ENCODE measurements at regions not wholly inside any gene's neighbourhood (a gene's known extent, or its start where the extent isn't known, plus 50 kb on each side); places are given as distances from the start of the nearest gene placed in this dataset.

DNA sequence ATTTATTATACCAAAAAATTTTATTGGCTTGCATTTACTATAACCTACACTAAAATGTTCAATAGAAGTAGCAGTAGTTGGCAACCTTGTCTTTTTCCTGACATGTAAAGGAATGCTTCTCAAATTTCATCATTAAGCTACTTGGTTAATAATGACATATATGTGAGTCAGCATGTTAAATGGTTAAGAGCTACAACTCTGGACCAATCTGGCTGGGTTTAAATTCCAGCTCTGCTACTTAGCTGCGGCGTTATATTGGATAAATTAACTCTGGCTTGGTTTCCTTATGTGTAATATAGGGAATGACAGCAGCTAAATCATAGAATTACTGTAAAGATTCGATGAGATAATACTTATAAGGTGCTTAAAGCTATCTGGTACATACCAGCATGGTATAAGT lies 53.7 kb upstream of the OTOGL start:
- Histone ChIP-seq H3K4me2 (ENCODE audit: low read depth, low read length, poor library complexity, severe bottlenecking) (no peak overlapping the region), H3K9me2 (replicated peaks; ENCODE audit: insufficient read depth, low read length) (no peaks in the 10 kb centered on the region), H4K20me1 (ENCODE audit: insufficient read depth, low read depth, low read length) (no peaks in the 10 kb centered on the region), H2AFZ (ENCODE audit: low read length) (no peak overlapping the region), H3K9ac (ENCODE audit: low read length) (no peak overlapping the region), H3K4me1 (ENCODE audit: low read length) (no peaks in the 10 kb centered on the region), H3K4me3 (ENCODE audit: low read length) (no peak overlapping the region), H3K27me3 (ENCODE audit: low read length) (no peaks in the 10 kb centered on the region), H3K27ac (ENCODE audit: low read length) (no peak overlapping the region), H3K36me3 (ENCODE audit: insufficient read depth, low read length) (no peaks in the 10 kb centered on the region), H3K79me2 (ENCODE audit: low read length) (no peaks in the 10 kb centered on the region), H3K9me3 (ENCODE audit: low read length) (no peaks in the 10 kb centered on the region)
- DNase-seq: no peak

DNA sequence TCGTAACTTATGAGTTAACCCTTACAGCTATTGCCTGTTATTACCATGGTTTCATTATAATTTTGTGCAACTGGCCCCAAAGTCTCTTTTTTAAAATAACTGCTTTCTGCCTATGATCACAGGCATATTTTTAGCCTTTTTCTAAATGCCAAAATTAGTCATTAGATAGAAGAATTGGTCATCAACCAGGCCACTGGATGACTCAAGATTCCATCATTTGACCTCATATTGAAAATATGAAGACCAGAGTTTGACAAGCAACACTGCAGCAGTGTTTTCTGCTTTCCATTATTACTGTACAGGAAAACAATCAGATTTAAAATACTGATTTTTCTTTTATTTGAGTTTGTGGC lies 54.7 kb upstream of the OTOGL start:
- H3K36me3 ChIP-seq (ENCODE audit: insufficient read depth, low read length): no peaks in the 10 kb centered on the region
- no peak overlapping the region for H3K4me3 ChIP-seq (ENCODE audit: low read length)
- H3K9me3 ChIP-seq (ENCODE audit: low read length): no peaks in the 10 kb centered on the region
- H3K27ac ChIP-seq (ENCODE audit: low read length): no peak overlapping the region
- no peak overlapping the region for H3K4me2 ChIP-seq (ENCODE audit: low read depth, low read length, poor library complexity, severe bottlenecking)
- H3K27me3 ChIP-seq (ENCODE audit: low read length): no peaks in the 10 kb centered on the region
- H3K79me2 ChIP-seq (ENCODE audit: low read length): no peaks in the 10 kb centered on the region
- no peak overlapping the region for H3K9ac ChIP-seq (ENCODE audit: low read length)
- H2AFZ ChIP-seq (ENCODE audit: low read length): no peak overlapping the region
- DNase-seq: no peak
- no peaks in the 10 kb centered on the region for H3K4me1 ChIP-seq (ENCODE audit: low read length)
- H4K20me1 ChIP-seq (ENCODE audit: insufficient read depth, low read depth, low read length): no peaks in the 10 kb centered on the region
- H3K9me2 ChIP-seq (replicated peaks; ENCODE audit: insufficient read depth, low read length): no peaks in the 10 kb centered on the region

GRCh38 chr12:80041692-80042091 lies 57.6 kb upstream of the OTOGL start:
- no peaks in the 10 kb centered on the region for H4K20me1 ChIP-seq (ENCODE audit: insufficient read depth, low read depth, low read length)
- H3K9me2 ChIP-seq (replicated peaks; ENCODE audit: insufficient read depth, low read length): no peaks in the 10 kb centered on the region
- no peak overlapping the region for H3K9ac ChIP-seq (ENCODE audit: low read length)
- H3K4me1 ChIP-seq (ENCODE audit: low read length): no peaks in the 10 kb centered on the region
- DNase-seq: no peak
- H3K79me2 ChIP-seq (ENCODE audit: low read length): no peaks in the 10 kb centered on the region
- no peak overlapping the region for H2AFZ ChIP-seq (ENCODE audit: low read length)
- no peak overlapping the region for H3K4me3 ChIP-seq (ENCODE audit: low read length)
- H3K27me3 ChIP-seq (ENCODE audit: low read length): no peaks in the 10 kb centered on the region
- no peak overlapping the region for H3K27ac ChIP-seq (ENCODE audit: low read length)
- no peaks in the 10 kb centered on the region for H3K36me3 ChIP-seq (ENCODE audit: insufficient read depth, low read length)
- H3K9me3 ChIP-seq (ENCODE audit: low read length): no peaks in the 10 kb centered on the region
- no peak overlapping the region for H3K4me2 ChIP-seq (ENCODE audit: low read depth, low read length, poor library complexity, severe bottlenecking)

DNA sequence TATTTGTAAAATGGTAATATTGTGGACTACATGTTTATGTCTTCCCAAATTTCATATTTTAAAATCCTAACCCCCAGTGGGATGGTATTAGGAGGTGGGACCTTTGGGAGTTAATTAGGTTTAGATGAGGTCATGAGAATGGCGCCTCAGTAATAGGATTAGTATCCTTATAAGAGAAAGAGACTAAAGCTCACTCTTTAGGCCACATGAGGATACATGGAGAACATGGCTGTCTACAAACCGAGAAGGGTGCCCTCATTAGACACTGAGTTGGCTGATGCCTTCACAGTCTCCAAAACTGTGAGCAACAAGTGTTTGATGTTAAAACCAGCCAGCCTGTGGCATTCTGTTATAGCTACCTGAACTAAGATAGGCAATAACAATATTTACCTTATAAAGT lies 58.3 kb upstream of the OTOGL start:
- Histone ChIP-seq H3K9ac (ENCODE audit: low read length) (no peak overlapping the region), H3K4me2 (ENCODE audit: low read depth, low read length, poor library complexity, severe bottlenecking) (no peak overlapping the region), H3K4me3 (ENCODE audit: low read length) (no peak overlapping the region)

GRCh38 chr12:80040075-80040738 lies 59.1 kb upstream of the OTOGL start:
- H3K79me2 ChIP-seq (ENCODE audit: low read length): no peaks in the 10 kb centered on the region
- H3K9me3 ChIP-seq (ENCODE audit: low read length): no peaks in the 10 kb centered on the region
- H3K9me2 ChIP-seq (replicated peaks; ENCODE audit: insufficient read depth, low read length): no peaks in the 10 kb centered on the region
- H3K36me3 ChIP-seq (ENCODE audit: insufficient read depth, low read length): no peaks in the 10 kb centered on the region
- H3K27ac ChIP-seq (ENCODE audit: low read length): no peak overlapping the region
- H3K4me1 ChIP-seq (ENCODE audit: low read length): no peaks in the 10 kb centered on the region
- no peak overlapping the region for H2AFZ ChIP-seq (ENCODE audit: low read length)
- no peaks in the 10 kb centered on the region for H4K20me1 ChIP-seq (ENCODE audit: insufficient read depth, low read depth, low read length)
- no peak overlapping the region for H3K4me3 ChIP-seq (ENCODE audit: low read length)
- no peak overlapping the region for H3K9ac ChIP-seq (ENCODE audit: low read length)
- no peak overlapping the region for H3K4me2 ChIP-seq (ENCODE audit: low read depth, low read length, poor library complexity, severe bottlenecking)
- H3K27me3 ChIP-seq (ENCODE audit: low read length): no peaks in the 10 kb centered on the region
- no peak for DNase-seq

More for the DNA sequence above, 58.3 kb upstream of the OTOGL start:
- Histone ChIP-seq H4K20me1 (ENCODE audit: insufficient read depth, low read depth, low read length) (no peaks in the 10 kb centered on the region), H3K27ac (ENCODE audit: low read length) (no peak overlapping the region), H3K27me3 (ENCODE audit: low read length) (no peaks in the 10 kb centered on the region), H3K9me2 (replicated peaks; ENCODE audit: insufficient read depth, low read length) (no peaks in the 10 kb centered on the region), H3K79me2 (ENCODE audit: low read length) (no peaks in the 10 kb centered on the region), H3K4me1 (ENCODE audit: low read length) (no peaks in the 10 kb centered on the region), H3K36me3 (ENCODE audit: insufficient read depth, low read length) (no peaks in the 10 kb centered on the region), H2AFZ (ENCODE audit: low read length) (no peak overlapping the region), H3K9me3 (ENCODE audit: low read length) (no peaks in the 10 kb centered on the region)
- no peak for DNase-seq

- no peaks in the 10 kb centered on the region for H3K9me3 ChIP-seq (ENCODE audit: low read length)
- H3K4me2 ChIP-seq (ENCODE audit: low read depth, low read length, poor library complexity, severe bottlenecking): no peak overlapping the region
- no peaks in the 10 kb centered on the region for H3K79me2 ChIP-seq (ENCODE audit: low read length)
- H3K9me2 ChIP-seq (replicated peaks; ENCODE audit: insufficient read depth, low read length): no peaks in the 10 kb centered on the region
- H3K27ac ChIP-seq (ENCODE audit: low read length): no peak overlapping the region
- no peak overlapping the region for H2AFZ ChIP-seq (ENCODE audit: low read length)
- no peaks in the 10 kb centered on the region for H4K20me1 ChIP-seq (ENCODE audit: insufficient read depth, low read depth, low read length)
- H3K9ac ChIP-seq (ENCODE audit: low read length): no peak overlapping the region
- H3K27me3 ChIP-seq (ENCODE audit: low read length): no peaks in the 10 kb centered on the region
- H3K36me3 ChIP-seq (ENCODE audit: insufficient read depth, low read length): no peaks in the 10 kb centered on the region
- no peak overlapping the region for H3K4me3 ChIP-seq (ENCODE audit: low read length)
- no peak for DNase-seq
- H3K4me1 ChIP-seq (ENCODE audit: low read length): no peaks in the 10 kb centered on the region
These were observed 61.2 kb upstream of the OTOGL start for GRCh38 chr12:80038062-80038560.

DNA sequence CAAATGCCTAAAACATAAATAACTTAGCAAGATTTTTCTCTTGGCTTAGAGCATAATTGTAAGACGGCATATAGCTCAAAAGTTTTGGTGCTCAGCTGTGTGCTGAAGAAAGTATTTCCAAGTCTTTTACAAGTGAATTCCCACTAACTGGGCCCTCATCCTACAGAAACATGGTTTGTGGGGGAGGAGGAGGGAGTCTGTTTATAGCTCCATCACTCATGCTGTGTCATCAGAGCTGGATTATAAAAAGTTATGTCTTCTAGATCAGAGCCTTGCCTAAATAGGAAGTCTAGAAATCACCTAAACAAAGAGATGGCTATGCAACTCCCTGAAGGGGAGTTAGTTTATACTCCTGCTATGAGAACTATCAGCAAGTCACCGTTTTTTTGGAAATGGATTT lies 65.9 kb upstream of the OTOGL start:
- H3K9me2 ChIP-seq (replicated peaks; ENCODE audit: insufficient read depth, low read length): no peaks in the 10 kb centered on the region
- no peaks in the 10 kb centered on the region for H3K9me3 ChIP-seq (ENCODE audit: low read length)
- no peaks in the 10 kb centered on the region for H4K20me1 ChIP-seq (ENCODE audit: insufficient read depth, low read depth, low read length)
- H2AFZ ChIP-seq (ENCODE audit: low read length): no peak overlapping the region
- no peaks in the 10 kb centered on the region for H3K27me3 ChIP-seq (ENCODE audit: low read length)
- DNase-seq: no peak
- H3K79me2 ChIP-seq (ENCODE audit: low read length): no peaks in the 10 kb centered on the region
- no peaks in the 10 kb centered on the region for H3K4me1 ChIP-seq (ENCODE audit: low read length)
- H3K9ac ChIP-seq (ENCODE audit: low read length): no peak overlapping the region
- H3K4me2 ChIP-seq (ENCODE audit: low read depth, low read length, poor library complexity, severe bottlenecking): no peak overlapping the region
- no peaks in the 10 kb centered on the region for H3K36me3 ChIP-seq (ENCODE audit: insufficient read depth, low read length)
- no peak overlapping the region for H3K4me3 ChIP-seq (ENCODE audit: low read length)
- H3K27ac ChIP-seq (ENCODE audit: low read length): no peak overlapping the region

GRCh38 chr12:80032946-80033345 lies 66.4 kb upstream of the OTOGL start:
- Histone ChIP-seq H3K4me1 (ENCODE audit: low read length) (no peaks in the 10 kb centered on the region), H3K4me3 (ENCODE audit: low read length) (no peak overlapping the region), H3K9ac (ENCODE audit: low read length) (no peak overlapping the region), H3K27ac (ENCODE audit: low read length) (no peak overlapping the region), H3K36me3 (ENCODE audit: insufficient read depth, low read length) (no peaks in the 10 kb centered on the region), H3K9me3 (ENCODE audit: low read length) (no peaks in the 10 kb centered on the region), H3K9me2 (replicated peaks; ENCODE audit: insufficient read depth, low read length) (no peaks in the 10 kb centered on the region), H3K27me3 (ENCODE audit: low read length) (no peaks in the 10 kb centered on the region), H3K4me2 (ENCODE audit: low read depth, low read length, poor library complexity, severe bottlenecking) (no peak overlapping the region), H2AFZ (ENCODE audit: low read length) (no peak overlapping the region), H3K79me2 (ENCODE audit: low read length) (no peaks in the 10 kb centered on the region), H4K20me1 (ENCODE audit: insufficient read depth, low read depth, low read length) (no peaks in the 10 kb centered on the region)
- no peak for DNase-seq
